Prostate gland (tissue), 2 donors: ENCODE measurements at regions not wholly inside any gene's neighbourhood (a gene's known extent, or its start where the extent isn't known, plus 50 kb on each side); places are given as distances from the start of the nearest gene placed in this dataset.

Experiments used
- POLR2AphosphoS5 ChIP-seq: sonication (generic); formaldehyde crosslinking; IDR thresholded peaks from one replicate; pipeline ENCODE4 v1.6.1; 2017; ENCODE audit warnings: antibody characterized with exemption
- TF ChIP-seq, protein P1 (sequence below), 4 experiments: fragments of 200-600 bp in 2 of 4; fragments of 450-650 bp in 2 of 4; sonication (generic) in 2 of 4; IDR thresholded peaks; 1 replicate in 3 of 4; 2 replicates in 1 of 4; pipeline ENCODE4 v1.5.1; 2016 to 2019; ENCODE audit warnings: antibody characterized with exemption in 4 of 4, mild to moderate bottlenecking in 2 of 4, moderate library complexity in 2 of 4

DNA sequence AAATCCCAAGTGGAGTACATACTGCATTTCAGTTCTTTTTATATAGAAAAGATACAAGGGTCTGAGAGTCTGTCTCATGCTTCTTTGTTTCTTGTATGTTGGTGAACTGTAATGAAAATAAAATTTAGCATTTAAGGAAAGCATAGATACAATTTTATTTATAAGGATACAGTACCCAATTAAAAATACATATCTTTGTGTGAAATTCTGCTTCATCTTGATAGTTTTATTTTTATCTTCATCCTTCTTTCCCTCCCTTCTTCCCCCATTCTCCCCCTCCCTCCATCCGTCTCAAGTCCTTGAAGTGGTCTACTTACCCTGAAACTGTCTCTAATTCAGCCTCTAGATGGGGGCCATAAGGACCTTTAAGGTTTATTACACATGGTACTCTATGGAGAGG is 359.8 kb downstream of the CDH7 start:
- TF ChIP-seq, protein P1, sequence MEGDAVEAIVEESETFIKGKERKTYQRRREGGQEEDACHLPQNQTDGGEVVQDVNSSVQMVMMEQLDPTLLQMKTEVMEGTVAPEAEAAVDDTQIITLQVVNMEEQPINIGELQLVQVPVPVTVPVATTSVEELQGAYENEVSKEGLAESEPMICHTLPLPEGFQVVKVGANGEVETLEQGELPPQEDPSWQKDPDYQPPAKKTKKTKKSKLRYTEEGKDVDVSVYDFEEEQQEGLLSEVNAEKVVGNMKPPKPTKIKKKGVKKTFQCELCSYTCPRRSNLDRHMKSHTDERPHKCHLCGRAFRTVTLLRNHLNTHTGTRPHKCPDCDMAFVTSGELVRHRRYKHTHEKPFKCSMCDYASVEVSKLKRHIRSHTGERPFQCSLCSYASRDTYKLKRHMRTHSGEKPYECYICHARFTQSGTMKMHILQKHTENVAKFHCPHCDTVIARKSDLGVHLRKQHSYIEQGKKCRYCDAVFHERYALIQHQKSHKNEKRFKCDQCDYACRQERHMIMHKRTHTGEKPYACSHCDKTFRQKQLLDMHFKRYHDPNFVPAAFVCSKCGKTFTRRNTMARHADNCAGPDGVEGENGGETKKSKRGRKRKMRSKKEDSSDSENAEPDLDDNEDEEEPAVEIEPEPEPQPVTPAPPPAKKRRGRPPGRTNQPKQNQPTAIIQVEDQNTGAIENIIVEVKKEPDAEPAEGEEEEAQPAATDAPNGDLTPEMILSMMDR (IDR thresholded peaks at IDR 0.05) = no peak
- no peak for TF ChIP-seq POLR2AphosphoS5
